Glutamatergic neuron (in vitro differentiated cells): ENCODE measurements at regions not wholly inside any gene's neighbourhood (a gene's known extent, or its start where the extent isn't known, plus 50 kb on each side); places are given as distances from the start of the nearest gene placed in this dataset.
"Not testable (repeated sequence)": the region's sequence is repeated elsewhere in the genome, so short reads cannot be mapped to it uniquely, and the experiment has no call there.

Source experiments
- DNase-seq: peaks from one replicate; pipeline ENCODE4 v3.0.0; 2022
- H3K27ac Mint-ChIP-seq: one replicate; pipeline ENCODE4 v1.8.0; 2020; ENCODE audit warnings: mild to moderate bottlenecking, mixed read lengths, inconsistent platforms; ENCODE audit not compliant: unreplicated experiment
- H3K27me3 Mint-ChIP-seq: one replicate; pipeline ENCODE4 v1.8.0; 2020; ENCODE audit warnings: mild to moderate bottlenecking, moderate library complexity, mixed read lengths, inconsistent platforms; ENCODE audit not compliant: unreplicated experiment
- H3K36me3 Mint-ChIP-seq: one replicate; pipeline ENCODE4 v1.8.0; 2020; ENCODE audit warnings: mild to moderate bottlenecking, mixed read lengths, inconsistent platforms; ENCODE audit not compliant: unreplicated experiment
- H3K4me1 Mint-ChIP-seq: one replicate; pipeline ENCODE4 v1.8.0; 2020; ENCODE audit warnings: mild to moderate bottlenecking, low read depth, mixed read lengths, inconsistent platforms; ENCODE audit not compliant: unreplicated experiment
- H3K4me3 Mint-ChIP-seq: one replicate; pipeline ENCODE4 v1.8.0; 2020; ENCODE audit warnings: mild to moderate bottlenecking, mixed read lengths, inconsistent platforms; ENCODE audit not compliant: unreplicated experiment
- H3K9me3 Mint-ChIP-seq: one replicate; pipeline ENCODE4 v1.8.0; 2020; ENCODE audit warnings: mild to moderate bottlenecking, moderate library complexity, mixed read lengths, inconsistent platforms; ENCODE audit not compliant: unreplicated experiment
- TF ChIP-seq, protein P1 (sequence below): fragments of 200-600 bp; sonication (generic); IDR thresholded peaks from one replicate; pipeline ENCODE4 v1.5.0; 2021; ENCODE audit not compliant: partially characterized antibody, unreplicated experiment

DNA sequence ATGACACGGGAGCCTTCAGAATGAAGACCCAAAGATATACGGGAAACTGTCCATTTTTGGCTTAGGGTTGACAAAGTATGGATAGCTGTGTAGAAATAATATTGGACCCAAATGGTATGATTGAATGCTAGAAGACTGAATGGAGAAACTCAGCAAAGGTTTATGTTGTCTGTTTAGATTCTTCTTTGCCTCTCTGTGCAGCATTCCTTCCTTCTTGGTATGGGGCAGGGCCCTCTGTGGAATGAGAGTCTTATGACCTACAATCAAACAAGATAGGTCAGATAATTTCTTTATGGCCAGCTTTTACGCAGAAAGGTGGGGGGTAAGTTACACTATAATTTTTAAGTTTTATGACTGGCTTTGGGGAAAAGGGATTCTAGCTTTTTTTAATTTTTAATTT is 124.3 kb downstream of the PCDH10 start:
- no peak for DNase-seq
- TF ChIP-seq, protein P1, sequence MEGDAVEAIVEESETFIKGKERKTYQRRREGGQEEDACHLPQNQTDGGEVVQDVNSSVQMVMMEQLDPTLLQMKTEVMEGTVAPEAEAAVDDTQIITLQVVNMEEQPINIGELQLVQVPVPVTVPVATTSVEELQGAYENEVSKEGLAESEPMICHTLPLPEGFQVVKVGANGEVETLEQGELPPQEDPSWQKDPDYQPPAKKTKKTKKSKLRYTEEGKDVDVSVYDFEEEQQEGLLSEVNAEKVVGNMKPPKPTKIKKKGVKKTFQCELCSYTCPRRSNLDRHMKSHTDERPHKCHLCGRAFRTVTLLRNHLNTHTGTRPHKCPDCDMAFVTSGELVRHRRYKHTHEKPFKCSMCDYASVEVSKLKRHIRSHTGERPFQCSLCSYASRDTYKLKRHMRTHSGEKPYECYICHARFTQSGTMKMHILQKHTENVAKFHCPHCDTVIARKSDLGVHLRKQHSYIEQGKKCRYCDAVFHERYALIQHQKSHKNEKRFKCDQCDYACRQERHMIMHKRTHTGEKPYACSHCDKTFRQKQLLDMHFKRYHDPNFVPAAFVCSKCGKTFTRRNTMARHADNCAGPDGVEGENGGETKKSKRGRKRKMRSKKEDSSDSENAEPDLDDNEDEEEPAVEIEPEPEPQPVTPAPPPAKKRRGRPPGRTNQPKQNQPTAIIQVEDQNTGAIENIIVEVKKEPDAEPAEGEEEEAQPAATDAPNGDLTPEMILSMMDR: no peak
- H3K4me3 Mint-ChIP-seq: no peak overlapping the region
- no peaks in the 10 kb centered on the region for H3K4me1 Mint-ChIP-seq
- H3K9me3 Mint-ChIP-seq: peaks cover 3% of the 10 kb centered on the region
- no peaks in the 10 kb centered on the region for H3K27me3 Mint-ChIP-seq
- H3K27ac Mint-ChIP-seq: no peak overlapping the region
- no peaks in the 10 kb centered on the region for H3K36me3 Mint-ChIP-seq

DNA sequence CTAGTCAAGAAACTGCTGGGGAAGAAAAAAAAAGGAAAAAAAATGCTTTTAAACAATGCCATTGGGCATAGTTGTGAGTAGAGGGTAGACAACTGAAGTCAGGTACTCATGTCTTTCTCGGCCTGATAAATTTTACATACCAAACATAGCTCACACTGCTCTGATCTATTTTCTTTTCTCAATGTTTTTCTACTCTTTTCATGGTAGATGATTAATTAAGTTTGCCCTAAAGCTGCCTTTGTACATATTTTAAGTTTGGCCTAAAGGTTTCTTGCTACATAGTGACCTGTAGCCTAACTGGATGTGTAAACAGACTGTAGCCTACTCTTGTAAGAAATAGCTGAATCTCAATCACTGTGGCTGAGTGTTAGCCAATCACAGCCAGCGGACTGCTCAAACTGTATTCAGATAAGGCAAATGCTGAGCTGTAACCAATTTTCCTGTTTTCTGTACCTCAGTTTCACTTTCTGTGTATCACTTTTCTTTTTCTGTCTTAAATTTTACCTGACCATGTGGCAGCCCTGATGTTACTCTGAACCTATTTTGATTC is 121.0 kb downstream of the PCDH10 start:
- no peaks in the 10 kb centered on the region for H3K27me3 Mint-ChIP-seq
- no peak for DNase-seq
- no peak overlapping the region for H3K4me3 Mint-ChIP-seq
- no peak overlapping the region for H3K27ac Mint-ChIP-seq
- TF ChIP-seq, protein P1: no peak
- H3K4me1 Mint-ChIP-seq: no peaks in the 10 kb centered on the region
- no peaks in the 10 kb centered on the region for H3K9me3 Mint-ChIP-seq
- no peaks in the 10 kb centered on the region for H3K36me3 Mint-ChIP-seq

DNA sequence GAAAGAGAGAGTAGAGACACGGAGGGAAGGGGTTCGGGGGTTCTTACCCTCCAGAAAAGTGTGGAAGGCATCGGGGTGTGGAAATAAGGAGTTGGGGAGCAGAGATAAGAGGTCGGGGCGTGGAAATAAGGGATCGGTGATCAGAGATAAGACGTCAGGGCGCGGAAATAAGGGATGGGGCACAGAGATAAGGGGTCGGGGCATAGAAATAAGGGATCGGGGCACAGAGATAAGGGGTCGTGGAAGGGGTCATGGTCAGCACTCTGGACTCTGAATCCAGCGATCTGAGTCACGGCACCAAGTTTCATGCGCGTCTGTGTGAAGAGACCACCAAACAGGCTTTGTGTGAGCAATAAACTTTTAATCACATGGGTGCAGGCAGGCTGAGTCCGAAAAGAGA is 119.1 kb downstream of the PCDH10 start:
- no peaks in the 10 kb centered on the region for H3K9me3 Mint-ChIP-seq
- no peaks in the 10 kb centered on the region for H3K36me3 Mint-ChIP-seq
- H3K4me1 Mint-ChIP-seq: no peaks in the 10 kb centered on the region
- DNase-seq: no peak
- H3K27me3 Mint-ChIP-seq: no peaks in the 10 kb centered on the region
- TF ChIP-seq, protein P1: no peak
- H3K4me3 Mint-ChIP-seq: no peak overlapping the region
- no peak overlapping the region for H3K27ac Mint-ChIP-seq

DNA sequence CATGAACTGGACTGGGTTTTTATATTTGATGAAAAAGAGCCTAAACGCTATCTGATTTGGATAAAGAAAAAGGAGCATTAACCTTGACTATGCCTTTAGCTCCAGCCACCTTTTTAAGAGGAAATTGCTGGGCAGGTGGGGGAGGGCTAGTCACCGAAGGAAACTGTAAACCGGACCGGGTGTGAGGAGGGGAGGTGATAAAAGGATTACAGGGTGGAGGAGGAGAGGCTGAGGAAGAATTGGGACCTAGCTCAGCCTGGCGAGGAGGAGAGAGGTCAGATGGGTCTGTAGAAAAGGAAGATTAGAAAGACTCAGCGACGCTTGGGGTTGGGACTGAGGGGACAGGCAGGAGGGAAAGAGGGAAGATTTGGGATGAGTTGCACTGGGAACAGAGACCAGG is 118.4 kb downstream of the PCDH10 start:
- H3K9me3 Mint-ChIP-seq, DNase-seq, H3K27me3 Mint-ChIP-seq, H3K27ac Mint-ChIP-seq, H3K4me1 Mint-ChIP-seq, H3K36me3 Mint-ChIP-seq, H3K4me3 Mint-ChIP-seq: not testable (repeated sequence)

DNA sequence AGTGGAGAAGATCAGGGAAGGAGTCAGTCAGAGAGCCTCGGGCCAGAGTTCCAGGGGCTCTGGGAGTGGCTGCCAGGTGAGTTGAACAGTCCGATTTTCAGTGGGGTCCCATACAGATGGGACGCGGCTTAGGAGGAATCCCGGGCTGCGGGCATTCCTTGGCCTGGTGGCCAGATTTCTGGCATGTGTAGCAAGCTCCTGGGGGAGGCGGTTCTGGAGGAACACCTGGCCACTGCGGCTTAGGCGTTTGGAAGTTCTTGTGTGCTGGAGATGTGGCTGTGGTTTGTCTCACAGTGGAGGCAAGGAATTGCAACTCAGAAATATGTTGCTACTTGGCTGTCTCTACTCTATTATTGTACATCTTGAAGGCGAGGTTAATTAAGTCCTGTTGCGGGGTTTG is 117.9 kb downstream of the PCDH10 start:
- H3K9me3 Mint-ChIP-seq, H3K4me1 Mint-ChIP-seq, H3K4me3 Mint-ChIP-seq, DNase-seq, H3K27ac Mint-ChIP-seq, H3K36me3 Mint-ChIP-seq, H3K27me3 Mint-ChIP-seq: not testable (repeated sequence)

DNA sequence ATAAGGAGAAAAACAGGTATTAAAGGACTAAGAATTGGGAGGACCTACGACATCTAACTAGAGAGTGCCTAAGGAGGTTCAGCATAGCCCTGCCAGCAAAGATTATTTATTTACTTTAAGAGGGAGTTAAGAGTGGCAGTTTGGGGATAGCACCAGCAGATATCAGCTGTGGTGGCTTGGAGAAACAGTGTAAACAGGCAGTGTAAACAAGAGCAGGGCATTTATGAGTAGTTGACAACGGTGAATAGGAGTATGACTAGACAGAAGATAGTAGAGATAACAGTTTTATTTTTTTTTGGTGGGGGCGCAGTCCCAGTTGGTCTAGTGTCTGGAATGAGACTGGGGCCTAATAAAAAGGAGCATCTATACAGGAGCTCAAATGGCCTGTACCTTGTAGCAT is 115.2 kb downstream of the PCDH10 start:
- not testable (repeated sequence) for H3K36me3 Mint-ChIP-seq, DNase-seq, H3K27ac Mint-ChIP-seq, H3K4me3 Mint-ChIP-seq, H3K4me1 Mint-ChIP-seq, H3K9me3 Mint-ChIP-seq, H3K27me3 Mint-ChIP-seq

DNA sequence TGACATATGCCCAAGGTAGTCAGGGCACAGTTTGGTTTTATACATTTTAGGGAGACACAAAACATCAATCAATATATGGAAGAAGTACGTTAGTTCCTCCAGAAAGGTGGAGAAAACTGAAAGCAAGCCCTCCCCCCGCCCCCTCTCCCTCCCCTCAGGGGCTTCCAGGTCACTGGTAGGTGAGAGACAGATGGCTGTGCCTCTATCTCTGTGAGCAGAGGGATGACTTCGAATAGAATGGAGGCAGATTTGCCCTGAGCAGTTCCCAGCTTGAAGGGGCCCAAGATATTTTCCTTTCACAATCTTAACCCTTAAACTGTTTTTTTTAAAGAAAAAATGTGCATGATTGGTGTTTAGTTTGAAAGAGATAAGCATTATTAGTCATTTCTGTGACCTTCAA is 114.0 kb downstream of the PCDH10 start:
- no peaks in the 10 kb centered on the region for H3K9me3 Mint-ChIP-seq
- H3K27me3 Mint-ChIP-seq: no peaks in the 10 kb centered on the region
- TF ChIP-seq, protein P1: no peak
- no peak overlapping the region for H3K27ac Mint-ChIP-seq
- H3K4me1 Mint-ChIP-seq: no peaks in the 10 kb centered on the region
- no peak overlapping the region for H3K4me3 Mint-ChIP-seq
- DNase-seq: no peak
- H3K36me3 Mint-ChIP-seq: no peaks in the 10 kb centered on the region
